ENCODE measurements at regions not wholly inside any gene's neighbourhood (a gene's known extent, or its start where the extent isn't known, plus 50 kb on each side); places are given as distances from the start of the nearest gene placed in this dataset.

DNA sequence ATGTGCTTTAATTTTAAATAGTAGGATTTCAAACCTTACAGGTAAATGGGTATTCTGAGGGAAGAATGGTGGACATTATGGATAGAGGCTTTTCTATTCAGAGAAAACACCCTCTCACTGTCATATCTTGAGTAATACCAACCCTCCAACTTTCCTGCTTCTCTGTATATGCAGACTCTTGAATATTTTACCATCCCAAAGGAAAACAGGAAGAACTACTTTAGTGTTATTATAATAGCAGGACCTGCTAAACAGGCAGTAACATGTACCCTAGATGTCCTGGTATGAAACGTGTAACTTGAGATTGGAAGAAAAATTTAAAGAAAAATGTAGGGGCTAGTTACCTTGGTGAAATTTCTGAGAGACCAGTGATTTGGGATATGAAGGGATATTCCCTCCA lies 82.9 kb upstream of the TRHDE start:
- TF ChIP-seq, protein P1, sequence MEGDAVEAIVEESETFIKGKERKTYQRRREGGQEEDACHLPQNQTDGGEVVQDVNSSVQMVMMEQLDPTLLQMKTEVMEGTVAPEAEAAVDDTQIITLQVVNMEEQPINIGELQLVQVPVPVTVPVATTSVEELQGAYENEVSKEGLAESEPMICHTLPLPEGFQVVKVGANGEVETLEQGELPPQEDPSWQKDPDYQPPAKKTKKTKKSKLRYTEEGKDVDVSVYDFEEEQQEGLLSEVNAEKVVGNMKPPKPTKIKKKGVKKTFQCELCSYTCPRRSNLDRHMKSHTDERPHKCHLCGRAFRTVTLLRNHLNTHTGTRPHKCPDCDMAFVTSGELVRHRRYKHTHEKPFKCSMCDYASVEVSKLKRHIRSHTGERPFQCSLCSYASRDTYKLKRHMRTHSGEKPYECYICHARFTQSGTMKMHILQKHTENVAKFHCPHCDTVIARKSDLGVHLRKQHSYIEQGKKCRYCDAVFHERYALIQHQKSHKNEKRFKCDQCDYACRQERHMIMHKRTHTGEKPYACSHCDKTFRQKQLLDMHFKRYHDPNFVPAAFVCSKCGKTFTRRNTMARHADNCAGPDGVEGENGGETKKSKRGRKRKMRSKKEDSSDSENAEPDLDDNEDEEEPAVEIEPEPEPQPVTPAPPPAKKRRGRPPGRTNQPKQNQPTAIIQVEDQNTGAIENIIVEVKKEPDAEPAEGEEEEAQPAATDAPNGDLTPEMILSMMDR (IDR thresholded peaks at IDR 0.05), result no peak
- DNase-seq, result no peak
- Mint-ChIP-seq H3K4me3 (no peak overlapping the region), H3K27me3 (ENCODE audit: low read depth, poor library complexity) (no peaks in the 10 kb centered on the region), H3K9me3 (no peaks in the 10 kb centered on the region), H3K36me3 (ENCODE audit: low read depth) (no peaks in the 10 kb centered on the region), H3K27ac (no peak overlapping the region), H3K4me1 (no peaks in the 10 kb centered on the region)

DNA sequence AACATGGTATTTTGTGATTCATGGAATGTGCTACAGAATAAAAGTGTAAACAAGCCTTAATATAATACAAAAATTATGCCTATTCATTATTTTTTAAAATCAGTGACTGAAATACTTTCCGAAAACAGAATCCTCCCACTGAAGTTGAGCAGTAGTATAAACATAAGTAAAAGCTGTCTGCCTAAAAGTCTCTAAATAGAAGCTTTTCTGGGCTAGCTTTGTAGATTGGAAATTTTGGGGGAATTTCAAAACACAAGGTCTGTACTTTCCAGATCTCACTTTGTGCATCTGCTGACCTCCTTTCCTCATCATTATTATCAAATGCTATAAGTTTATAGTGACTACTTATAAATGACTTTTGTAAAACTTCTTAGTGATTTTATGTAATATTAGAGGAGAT lies 80.4 kb upstream of the TRHDE start:
- no peak for DNase-seq
- Mint-ChIP-seq H3K4me3 (no peak overlapping the region), H3K4me1 (no peaks in the 10 kb centered on the region), H3K36me3 (ENCODE audit: low read depth) (no peaks in the 10 kb centered on the region), H3K27me3 (ENCODE audit: low read depth, poor library complexity) (no peaks in the 10 kb centered on the region), H3K27ac (no peak overlapping the region), H3K9me3 (no peaks in the 10 kb centered on the region)
- TF ChIP-seq, protein P1 (IDR thresholded peaks at IDR 0.05), result no peak

DNA sequence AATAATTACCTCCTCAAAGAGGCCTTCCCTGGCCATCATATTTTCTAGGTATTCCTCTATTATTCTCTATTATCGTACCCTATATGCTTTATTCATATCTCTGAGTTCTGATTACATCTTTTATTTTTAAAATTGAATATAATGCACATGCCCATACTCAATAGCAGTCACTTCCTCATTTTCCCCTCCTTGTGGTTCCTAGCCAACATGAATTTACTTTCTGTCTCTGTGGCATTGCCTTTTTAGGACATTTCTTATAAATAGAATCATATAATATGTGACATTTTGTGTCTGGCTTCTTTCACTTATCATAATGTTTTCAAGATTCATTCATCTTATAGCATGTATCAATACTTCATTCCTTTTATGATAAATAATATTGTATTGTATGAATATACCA lies 74.4 kb upstream of the TRHDE start:
- peaks cover 2% of the 10 kb centered on the region for H3K27me3 Mint-ChIP-seq (ENCODE audit: low read depth, poor library complexity)
- no peaks in the 10 kb centered on the region for H3K36me3 Mint-ChIP-seq (ENCODE audit: low read depth)
- H3K4me1 Mint-ChIP-seq, result no peaks in the 10 kb centered on the region
- no peak overlapping the region for H3K4me3 Mint-ChIP-seq
- TF ChIP-seq, protein P1 (IDR thresholded peaks at IDR 0.05), result no peak
- no peak overlapping the region for H3K27ac Mint-ChIP-seq
- DNase-seq, result no peak
- no peaks in the 10 kb centered on the region for H3K9me3 Mint-ChIP-seq

DNA sequence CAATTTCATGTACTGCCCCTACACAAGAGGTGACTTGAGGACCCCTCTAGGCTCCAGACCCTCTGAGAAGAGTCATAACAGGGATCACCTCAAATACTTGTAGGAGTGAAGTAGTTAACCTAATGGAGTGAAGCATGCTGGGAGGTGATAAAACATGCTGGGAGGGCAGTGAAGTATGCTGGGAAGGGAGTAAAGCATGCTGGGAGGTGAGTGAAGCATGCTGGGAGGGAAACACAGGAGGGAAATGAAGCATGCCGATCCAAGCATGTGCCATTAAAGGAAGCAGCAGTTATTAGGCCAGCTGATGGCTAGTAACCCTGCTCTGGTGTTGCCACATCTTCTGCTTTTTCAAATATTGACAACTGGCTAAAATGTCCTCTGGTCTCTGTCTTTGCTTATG lies 70.7 kb upstream of the TRHDE start:
- no peak overlapping the region for H3K27ac Mint-ChIP-seq
- no peaks in the 10 kb centered on the region for H3K36me3 Mint-ChIP-seq (ENCODE audit: low read depth)
- no peaks in the 10 kb centered on the region for H3K4me1 Mint-ChIP-seq
- no peak overlapping the region for H3K4me3 Mint-ChIP-seq
- no peaks in the 10 kb centered on the region for H3K9me3 Mint-ChIP-seq
- TF ChIP-seq, protein P1 (IDR thresholded peaks at IDR 0.05), result no peak
- H3K27me3 Mint-ChIP-seq (ENCODE audit: low read depth, poor library complexity), result peaks cover 2% of the 10 kb centered on the region
- DNase-seq, result no peak

DNA sequence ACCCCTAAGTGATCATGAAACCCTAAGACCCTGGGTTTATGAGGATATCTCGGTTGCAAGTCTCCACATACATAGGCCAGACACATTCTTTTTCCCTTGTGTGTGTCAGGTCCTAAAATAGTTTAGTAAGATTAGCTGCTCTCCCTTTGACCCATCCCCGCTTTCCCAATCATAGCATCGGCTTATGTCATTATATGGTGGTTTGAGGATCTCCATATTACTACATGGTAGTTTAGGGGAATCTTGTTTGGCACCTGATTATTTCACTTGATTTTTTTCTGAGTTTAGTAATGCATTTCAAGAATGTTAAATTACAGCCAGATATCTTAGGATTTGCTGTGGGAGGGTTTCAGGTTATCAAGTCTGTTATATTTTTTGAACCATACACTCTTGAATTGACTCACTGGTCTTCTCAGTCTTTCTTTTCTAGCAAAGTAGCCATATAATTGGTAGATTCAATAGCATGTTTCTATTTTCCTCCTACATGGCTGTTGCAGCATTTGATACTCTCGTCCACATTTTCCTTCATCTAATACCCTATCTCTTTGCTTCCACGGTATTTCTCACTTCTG lies 68.3 kb upstream of the TRHDE start:
- Mint-ChIP-seq H3K27me3 (ENCODE audit: low read depth, poor library complexity) (no peaks in the 10 kb centered on the region), H3K27ac (no peak overlapping the region), H3K9me3 (no peaks in the 10 kb centered on the region), H3K4me3 (no peak overlapping the region), H3K4me1 (peaks cover 16% of the 10 kb centered on the region), H3K36me3 (ENCODE audit: low read depth) (no peaks in the 10 kb centered on the region)
- no peak for DNase-seq
- TF ChIP-seq, protein P1 (IDR thresholded peaks at IDR 0.05), result no peak

DNA sequence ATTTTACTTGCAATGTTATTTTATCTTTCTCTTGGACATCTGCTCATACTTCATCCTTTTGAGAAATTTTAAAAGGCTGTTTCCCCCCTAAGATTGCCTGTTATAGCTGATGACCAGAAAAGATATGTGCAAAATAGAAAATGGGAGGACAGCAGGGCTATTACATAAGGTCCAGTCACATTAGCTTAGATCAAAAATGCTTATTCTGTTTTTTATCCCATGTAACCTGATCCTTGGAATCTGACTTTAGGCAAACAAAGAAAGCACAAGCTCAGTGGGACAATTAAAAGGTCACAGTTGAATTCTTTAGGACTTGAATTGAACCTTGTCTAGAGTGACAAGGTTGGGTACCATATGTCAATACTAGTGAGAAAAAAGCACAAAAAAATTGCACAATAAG lies 65.1 kb upstream of the TRHDE start:
- TF ChIP-seq, protein P1 (IDR thresholded peaks at IDR 0.05), result no peak
- Mint-ChIP-seq H3K4me1 (peaks cover 18% of the 10 kb centered on the region), H3K36me3 (ENCODE audit: low read depth) (no peaks in the 10 kb centered on the region), H3K27ac (no peak overlapping the region), H3K4me3 (no peak overlapping the region), H3K27me3 (ENCODE audit: low read depth, poor library complexity) (no peaks in the 10 kb centered on the region), H3K9me3 (no peaks in the 10 kb centered on the region)
- no peak for DNase-seq
